ENCODE measurements at regions not wholly inside any gene's neighbourhood (a gene's known extent, or its start where the extent isn't known, plus 50 kb on each side); places are given as distances from the start of the nearest gene placed in this dataset.

- DNase-seq (ENCODE audit: extremely low spot score), result no peak
- POLR2A ChIA-PET, result interaction anchor here (1.5 kb wide), 1 partner anchor 228 kb away, joined by 3 read pairs; the partner anchor contains the start of gene KLF6
- TF ChIP-seq CTCF (IDR thresholded peaks at IDR 0.05; ENCODE audit: control extremely low read depth, extremely low read depth, low read depth, missing control alignments), result no peak
- CTCF ChIA-PET, result interaction anchor here (1.1 to 1.2 kb wide), 3 partner anchors 15 to 24 kb away, joined by 3 to 4 read pairs (median 3); no protein-coding TSS in a partner anchor
Observed at GRCh38 chr10:4012848-4013247, 227.8 kb upstream of the KLF6 start.

GRCh38 chr10:4011136-4011812 lies 226.3 kb upstream of the KLF6 start:
- POLR2A ChIA-PET, result no interaction called here
- CTCF ChIA-PET, result no interaction called here
- no peak for TF ChIP-seq CTCF (IDR thresholded peaks at IDR 0.05; ENCODE audit: control extremely low read depth, extremely low read depth, low read depth, missing control alignments)
- DNase-seq (ENCODE audit: extremely low spot score), result no peak

- POLR2A ChIA-PET, result no interaction called here
- DNase-seq (ENCODE audit: extremely low spot score), result no peak
- CTCF ChIA-PET, result interaction anchor here (1.0 kb wide), 1 partner anchor 126 kb away, joined by 3 read pairs; no protein-coding TSS in a partner anchor
- no peak for TF ChIP-seq CTCF (IDR thresholded peaks at IDR 0.05; ENCODE audit: control extremely low read depth, extremely low read depth, low read depth, missing control alignments)
Observed at GRCh38 chr10:4008676-4009382, 223.8 kb upstream of the KLF6 start.

- TF ChIP-seq CTCF (IDR thresholded peaks at IDR 0.05; ENCODE audit: control extremely low read depth, extremely low read depth, low read depth, missing control alignments), result no peak
- DNase-seq (ENCODE audit: extremely low spot score), result no peak
- ChIA-PET POLR2A (no interaction called here), CTCF (interaction anchor here (1.4 kb wide), 1 partner anchor 12 kb away, joined by 5 read pairs; no protein-coding TSS in a partner anchor)
Observed at GRCh38 chr10:4007771-4008170, 222.8 kb upstream of the KLF6 start.

GRCh38 chr10:4006858-4007257 lies 221.8 kb upstream of the KLF6 start:
- POLR2A ChIA-PET, result no interaction called here
- TF ChIP-seq CTCF (IDR thresholded peaks at IDR 0.05; ENCODE audit: control extremely low read depth, extremely low read depth, low read depth, missing control alignments), result no peak
- CTCF ChIA-PET, result interaction anchor here (1.4 kb wide), 1 partner anchor 11 kb away, joined by 5 read pairs; no protein-coding TSS in a partner anchor
- DNase-seq (ENCODE audit: extremely low spot score), result no peak

GRCh38 chr10:4006051-4006450 lies 221.0 kb upstream of the KLF6 start:
- no peak for TF ChIP-seq CTCF (IDR thresholded peaks at IDR 0.05; ENCODE audit: control extremely low read depth, extremely low read depth, low read depth, missing control alignments)
- DNase-seq (ENCODE audit: extremely low spot score), result no peak
- ChIA-PET POLR2A (no interaction called here), CTCF (no interaction called here)

All from GM10248 (cell line).